ENCODE measurements at regions not wholly inside any gene's neighbourhood (a gene's known extent, or its start where the extent isn't known, plus 50 kb on each side); places are given as distances from the start of the nearest gene placed in this dataset.

DNA sequence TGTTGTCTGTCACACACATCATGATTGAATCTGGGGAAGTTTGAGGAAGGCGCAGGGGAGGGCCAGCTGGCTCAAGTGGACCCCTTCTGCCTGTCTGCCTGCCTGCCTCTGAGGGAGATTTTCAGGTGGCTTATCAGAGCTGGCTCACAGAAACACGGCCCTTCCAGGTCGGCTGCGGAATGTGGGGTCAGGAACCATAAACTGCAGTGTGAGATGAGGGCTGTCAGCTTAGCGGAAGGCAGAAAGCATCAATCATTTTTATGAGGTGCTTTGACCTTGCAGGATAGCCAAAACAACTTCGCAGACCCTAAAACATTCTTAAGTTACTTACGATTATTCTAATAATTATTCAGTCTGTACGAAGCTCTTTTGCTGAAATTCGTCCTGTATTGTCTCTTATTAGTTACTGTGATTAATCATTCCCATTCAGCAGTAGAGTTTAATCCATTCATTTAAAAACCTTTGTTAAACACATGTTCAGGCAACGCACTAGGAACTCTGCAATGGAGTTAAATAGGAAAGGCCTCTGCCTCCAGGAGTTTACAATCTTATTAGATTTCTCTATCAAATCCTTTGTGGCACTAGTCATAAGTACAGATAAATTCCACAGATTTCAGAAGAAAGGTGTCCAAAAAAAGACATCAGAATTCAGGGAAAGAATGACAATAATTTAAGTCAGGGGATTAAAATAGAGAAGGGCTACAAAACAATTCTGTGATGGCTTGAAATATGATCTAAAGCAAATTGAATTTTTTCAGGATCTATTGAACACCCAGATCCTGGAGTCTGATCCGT is 371.6 kb downstream of the HRH4 start:
- no peaks in the 10 kb centered on the region for H3K4me1 ChIP-seq
- H3K4me2 ChIP-seq, result no peak overlapping the region
- H3K4me3 ChIP-seq, result no peak overlapping the region
- CTCF ChIA-PET, result no interaction called here
- ATAC-seq (no peak), DNase-seq (ENCODE audit: low read depth in 1 of 2, low spot score in 1 of 2) (no peak), FAIRE-seq (no peak)
- WGBS (ENCODE audit: missing lambda C conversion rate), result 6% methylated on average over 10 of the region's 11 CpGs
- POLR2A ChIA-PET, result no interaction called here
- no peak overlapping the region for H3K27ac ChIP-seq
- TF ChIP-seq TP53 (CRISPR knock-in tag; IDR thresholded peaks at IDR 0.05), result no peak
- TF ChIP-seq CEBPB (IDR thresholded peaks at IDR 0.05), result no peak
- TF ChIP-seq RARB (CRISPR knock-in tag; IDR thresholded peaks at IDR 0.05), result no peak
- no peaks in the 10 kb centered on the region for H3K9me3 ChIP-seq

DNA sequence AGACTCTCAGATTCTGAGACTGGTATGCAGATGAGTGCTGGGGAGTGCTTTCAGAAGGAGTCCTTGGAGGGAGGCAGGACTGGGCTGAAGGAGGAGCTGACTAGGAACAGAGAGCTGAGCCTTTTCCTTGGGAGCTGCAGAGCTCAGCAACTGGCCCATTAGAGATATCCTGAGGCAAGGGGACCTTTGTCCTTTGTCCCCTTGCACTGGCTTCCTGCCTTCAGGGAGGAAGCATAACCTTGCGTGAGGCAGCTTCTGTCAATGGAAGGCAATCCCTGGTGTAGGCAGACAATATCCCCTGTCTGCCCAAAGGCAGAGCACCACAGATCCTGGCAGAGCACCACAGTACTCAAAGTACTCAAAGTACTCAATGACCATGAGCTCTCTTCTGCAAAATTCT is 375.3 kb downstream of the HRH4 start:
- no peak for DNase-seq (ENCODE audit: low read depth in 1 of 2, low spot score in 1 of 2)
- POLR2A ChIA-PET, result no interaction called here
- FAIRE-seq, result no peak
- Histone ChIP-seq H3K4me2 (no peak overlapping the region), H3K9me3 (no peaks in the 10 kb centered on the region), H3K4me3 (no peak overlapping the region), H3K27ac (no peak overlapping the region), H3K4me1 (no peaks in the 10 kb centered on the region)
- CTCF ChIA-PET, result interaction anchor here (0.7 kb wide), 1 partner anchor 13 kb away, joined by 3 read pairs; no protein-coding TSS in a partner anchor
- WGBS (ENCODE audit: missing lambda C conversion rate), result 40% methylated on average over 1 of the region's 1 CpG
- TF ChIP-seq HOXB5 (CRISPR knock-in tag; IDR thresholded peaks at IDR 0.05) (no peak), FOSB (CRISPR knock-in tag; IDR thresholded peaks at IDR 0.05) (no peak), FOSL2 (IDR thresholded peaks at IDR 0.05) (no peak), FOSL2 (CRISPR knock-in tag; IDR thresholded peaks at IDR 0.05) (no peak), SREBF2 (IDR thresholded peaks at IDR 0.05) (no peak), EP300 (IDR thresholded peaks at IDR 0.05) (no peak), CBX8 (IDR thresholded peaks at IDR 0.05) (no peak), ZC3H11A (IDR thresholded peaks at IDR 0.05) (no peak), MAZ (IDR thresholded peaks at IDR 0.05; ENCODE audit: borderline replicate concordance, low read depth, low read length) (no peak), JUN (IDR thresholded peaks at IDR 0.05) (no peak), KDM5A (IDR thresholded peaks at IDR 0.05) (no peak), POLR2A (IDR thresholded peaks at IDR 0.05; ENCODE audit: low read length) (no peak), HOXB13 (CRISPR knock-in tag; IDR thresholded peaks at IDR 0.05; ENCODE audit: low read depth) (no peak), NPAS2 (CRISPR knock-in tag; IDR thresholded peaks at IDR 0.05; ENCODE audit: borderline replicate concordance) (no peak), TP53 (CRISPR knock-in tag; IDR thresholded peaks at IDR 0.05) (no peak)
- TF ChIP-seq, protein P1, sequence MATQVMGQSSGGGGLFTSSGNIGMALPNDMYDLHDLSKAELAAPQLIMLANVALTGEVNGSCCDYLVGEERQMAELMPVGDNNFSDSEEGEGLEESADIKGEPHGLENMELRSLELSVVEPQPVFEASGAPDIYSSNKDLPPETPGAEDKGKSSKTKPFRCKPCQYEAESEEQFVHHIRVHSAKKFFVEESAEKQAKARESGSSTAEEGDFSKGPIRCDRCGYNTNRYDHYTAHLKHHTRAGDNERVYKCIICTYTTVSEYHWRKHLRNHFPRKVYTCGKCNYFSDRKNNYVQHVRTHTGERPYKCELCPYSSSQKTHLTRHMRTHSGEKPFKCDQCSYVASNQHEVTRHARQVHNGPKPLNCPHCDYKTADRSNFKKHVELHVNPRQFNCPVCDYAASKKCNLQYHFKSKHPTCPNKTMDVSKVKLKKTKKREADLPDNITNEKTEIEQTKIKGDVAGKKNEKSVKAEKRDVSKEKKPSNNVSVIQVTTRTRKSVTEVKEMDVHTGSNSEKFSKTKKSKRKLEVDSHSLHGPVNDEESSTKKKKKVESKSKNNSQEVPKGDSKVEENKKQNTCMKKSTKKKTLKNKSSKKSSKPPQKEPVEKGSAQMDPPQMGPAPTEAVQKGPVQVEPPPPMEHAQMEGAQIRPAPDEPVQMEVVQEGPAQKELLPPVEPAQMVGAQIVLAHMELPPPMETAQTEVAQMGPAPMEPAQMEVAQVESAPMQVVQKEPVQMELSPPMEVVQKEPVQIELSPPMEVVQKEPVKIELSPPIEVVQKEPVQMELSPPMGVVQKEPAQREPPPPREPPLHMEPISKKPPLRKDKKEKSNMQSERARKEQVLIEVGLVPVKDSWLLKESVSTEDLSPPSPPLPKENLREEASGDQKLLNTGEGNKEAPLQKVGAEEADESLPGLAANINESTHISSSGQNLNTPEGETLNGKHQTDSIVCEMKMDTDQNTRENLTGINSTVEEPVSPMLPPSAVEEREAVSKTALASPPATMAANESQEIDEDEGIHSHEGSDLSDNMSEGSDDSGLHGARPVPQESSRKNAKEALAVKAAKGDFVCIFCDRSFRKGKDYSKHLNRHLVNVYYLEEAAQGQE (IDR thresholded peaks at IDR 0.05), result no peak
- TF ChIP-seq, protein P2, sequence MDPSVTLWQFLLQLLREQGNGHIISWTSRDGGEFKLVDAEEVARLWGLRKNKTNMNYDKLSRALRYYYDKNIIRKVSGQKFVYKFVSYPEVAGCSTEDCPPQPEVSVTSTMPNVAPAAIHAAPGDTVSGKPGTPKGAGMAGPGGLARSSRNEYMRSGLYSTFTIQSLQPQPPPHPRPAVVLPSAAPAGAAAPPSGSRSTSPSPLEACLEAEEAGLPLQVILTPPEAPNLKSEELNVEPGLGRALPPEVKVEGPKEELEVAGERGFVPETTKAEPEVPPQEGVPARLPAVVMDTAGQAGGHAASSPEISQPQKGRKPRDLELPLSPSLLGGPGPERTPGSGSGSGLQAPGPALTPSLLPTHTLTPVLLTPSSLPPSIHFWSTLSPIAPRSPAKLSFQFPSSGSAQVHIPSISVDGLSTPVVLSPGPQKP (IDR thresholded peaks at IDR 0.05; ENCODE audit: low read depth, low read length), result no peak
- TF ChIP-seq, protein P3, sequence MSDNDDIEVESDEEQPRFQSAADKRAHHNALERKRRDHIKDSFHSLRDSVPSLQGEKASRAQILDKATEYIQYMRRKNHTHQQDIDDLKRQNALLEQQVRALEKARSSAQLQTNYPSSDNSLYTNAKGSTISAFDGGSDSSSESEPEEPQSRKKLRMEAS (IDR thresholded peaks at IDR 0.05), result no peak
- TF ChIP-seq, protein P4, sequence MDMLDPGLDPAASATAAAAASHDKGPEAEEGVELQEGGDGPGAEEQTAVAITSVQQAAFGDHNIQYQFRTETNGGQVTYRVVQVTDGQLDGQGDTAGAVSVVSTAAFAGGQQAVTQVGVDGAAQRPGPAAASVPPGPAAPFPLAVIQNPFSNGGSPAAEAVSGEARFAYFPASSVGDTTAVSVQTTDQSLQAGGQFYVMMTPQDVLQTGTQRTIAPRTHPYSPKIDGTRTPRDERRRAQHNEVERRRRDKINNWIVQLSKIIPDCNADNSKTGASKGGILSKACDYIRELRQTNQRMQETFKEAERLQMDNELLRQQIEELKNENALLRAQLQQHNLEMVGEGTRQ (IDR thresholded peaks at IDR 0.05), result no peak
- TF ChIP-seq, protein P5, sequence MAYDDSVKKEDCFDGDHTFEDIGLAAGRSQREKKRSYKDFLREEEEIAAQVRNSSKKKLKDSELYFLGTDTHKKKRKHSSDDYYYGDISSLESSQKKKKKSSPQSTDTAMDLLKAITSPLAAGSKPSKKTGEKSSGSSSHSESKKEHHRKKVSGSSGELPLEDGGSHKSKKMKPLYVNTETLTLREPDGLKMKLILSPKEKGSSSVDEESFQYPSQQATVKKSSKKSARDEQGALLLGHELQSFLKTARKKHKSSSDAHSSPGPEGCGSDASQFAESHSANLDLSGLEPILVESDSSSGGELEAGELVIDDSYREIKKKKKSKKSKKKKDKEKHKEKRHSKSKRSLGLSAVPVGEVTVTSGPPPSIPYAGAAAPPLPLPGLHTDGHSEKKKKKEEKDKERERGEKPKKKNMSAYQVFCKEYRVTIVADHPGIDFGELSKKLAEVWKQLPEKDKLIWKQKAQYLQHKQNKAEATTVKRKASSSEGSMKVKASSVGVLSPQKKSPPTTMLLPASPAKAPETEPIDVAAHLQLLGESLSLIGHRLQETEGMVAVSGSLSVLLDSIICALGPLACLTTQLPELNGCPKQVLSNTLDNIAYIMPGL (CRISPR knock-in tag; IDR thresholded peaks at IDR 0.05; ENCODE audit: borderline replicate concordance), result no peak
- TF ChIP-seq, protein P6, sequence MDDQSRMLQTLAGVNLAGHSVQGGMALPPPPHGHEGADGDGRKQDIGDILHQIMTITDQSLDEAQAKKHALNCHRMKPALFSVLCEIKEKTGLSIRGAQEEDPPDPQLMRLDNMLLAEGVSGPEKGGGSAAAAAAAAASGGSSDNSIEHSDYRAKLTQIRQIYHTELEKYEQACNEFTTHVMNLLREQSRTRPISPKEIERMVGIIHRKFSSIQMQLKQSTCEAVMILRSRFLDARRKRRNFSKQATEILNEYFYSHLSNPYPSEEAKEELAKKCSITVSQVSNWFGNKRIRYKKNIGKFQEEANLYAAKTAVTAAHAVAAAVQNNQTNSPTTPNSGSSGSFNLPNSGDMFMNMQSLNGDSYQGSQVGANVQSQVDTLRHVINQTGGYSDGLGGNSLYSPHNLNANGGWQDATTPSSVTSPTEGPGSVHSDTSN (IDR thresholded peaks at IDR 0.05), result no peak
- no peak for ATAC-seq

Measured in A549 (cell line).